Mesenchymal stem cell (in vitro differentiated cells and primary cell): ENCODE measurements at regions not wholly inside any gene's neighbourhood (a gene's known extent, or its start where the extent isn't known, plus 50 kb on each side); places are given as distances from the start of the nearest gene placed in this dataset.

Source experiments
- DNase-seq: peaks from one replicate; pipeline ENCODE4 v3.0.0-alpha.2; 2013
- H2AFZ ChIP-seq: one replicate; pipeline ENCODE4 v1.6.1; 2013; ENCODE audit warnings: low read depth, mild to moderate bottlenecking, control low read depth, inconsistent platforms, low read length, moderate library complexity
- H2AK5ac ChIP-seq: 2 replicates; pipeline ENCODE4 v1.6.1; 2013; ENCODE audit warnings: low read length, moderate library complexity, mild to moderate bottlenecking, inconsistent platforms; ENCODE audit not compliant: severe bottlenecking
- H2BK120ac ChIP-seq: one replicate; pipeline ENCODE4 v1.6.1; 2013; ENCODE audit warnings: low read depth, mild to moderate bottlenecking, inconsistent platforms, low read length, moderate library complexity
- H2BK12ac ChIP-seq, 2 experiments: one replicate each; pipeline ENCODE4 v1.6.1; 2013; ENCODE audit warnings: inconsistent platforms in 2 of 2, low read length in 2 of 2, mild to moderate bottlenecking in 2 of 2, moderate library complexity in 2 of 2, control low read depth in 1 of 2
- H2BK15ac ChIP-seq: one replicate; pipeline ENCODE4 v1.6.1; 2013; ENCODE audit warnings: mild to moderate bottlenecking, low read depth, inconsistent platforms; ENCODE audit not compliant: poor library complexity, severe bottlenecking
- H2BK5ac ChIP-seq: 2 replicates; pipeline ENCODE4 v1.6.1; 2013; ENCODE audit warnings: low read depth, mild to moderate bottlenecking, low read length, control low read depth, inconsistent platforms; ENCODE audit not compliant: poor library complexity, severe bottlenecking
- H3K14ac ChIP-seq, 2 experiments: one replicate each; pipeline ENCODE4 v1.6.1; 2013; ENCODE audit warnings: inconsistent platforms in 2 of 2, low read length in 2 of 2, control low read depth in 1 of 2, mild to moderate bottlenecking in 1 of 2, moderate library complexity in 1 of 2
- H3K18ac ChIP-seq, 2 experiments: one replicate each; pipeline ENCODE4 v1.6.1; 2013; ENCODE audit warnings: inconsistent platforms in 2 of 2, low read length in 2 of 2, control low read depth in 1 of 2, low read depth in 1 of 2, mild to moderate bottlenecking in 1 of 2
- H3K23ac ChIP-seq, 2 experiments: one replicate each; pipeline ENCODE4 v1.6.1; 2013; ENCODE audit warnings: inconsistent platforms in 2 of 2, low read length in 2 of 2, mild to moderate bottlenecking in 2 of 2, moderate library complexity in 2 of 2, control low read depth in 1 of 2
- H3K27ac ChIP-seq: 2 replicates; pipeline ENCODE4 v1.5.1; 2013; ENCODE audit warnings: mild to moderate bottlenecking, moderate library complexity, low read length, control low read depth, inconsistent platforms; ENCODE audit not compliant: poor library complexity, severe bottlenecking
- H3K27me3 ChIP-seq, 2 experiments: 2 replicates each; pipeline versions ENCODE4 v1.6.1 to v1.7.0; 2013; ENCODE audit warnings: low read length in 2 of 2, mild to moderate bottlenecking in 2 of 2, moderate library complexity in 2 of 2, control low read depth in 1 of 2, inconsistent platforms in 1 of 2; ENCODE audit not compliant: control insufficient read depth in 1 of 2, insufficient read depth in 1 of 2
- H3K36me3 ChIP-seq, 2 experiments: 2 replicates each; pipeline versions ENCODE4 v1.6.1 to v1.7.0; 2013; ENCODE audit warnings: low read length in 2 of 2, control low read depth in 1 of 2, inconsistent platforms in 1 of 2, low read depth in 1 of 2, mild to moderate bottlenecking in 1 of 2; ENCODE audit not compliant: insufficient read depth in 2 of 2, control insufficient read depth in 1 of 2
- H3K4ac ChIP-seq, 2 experiments: one replicate each; pipeline ENCODE4 v1.6.1; 2013; ENCODE audit warnings: inconsistent platforms in 2 of 2, low read length in 2 of 2, mild to moderate bottlenecking in 2 of 2, moderate library complexity in 2 of 2, control low read depth in 1 of 2, low read depth in 1 of 2
- H3K4me1 ChIP-seq: 2 replicates; pipeline ENCODE4 v1.6.1; 2013; ENCODE audit warnings: low read depth, low read length, control low read depth; ENCODE audit not compliant: control insufficient read depth, insufficient read depth
- H3K4me2 ChIP-seq: 2 replicates; pipeline ENCODE4 v1.6.1; 2013; ENCODE audit warnings: low read length, mild to moderate bottlenecking, inconsistent platforms; ENCODE audit not compliant: poor library complexity, severe bottlenecking
- H3K4me3 ChIP-seq, 2 experiments: 2 replicates each; pipeline versions ENCODE4 v1.5.1 to v1.7.0; 2013; ENCODE audit warnings: low read length in 2 of 2, mild to moderate bottlenecking in 2 of 2, control low read depth in 1 of 2, low read depth in 1 of 2; ENCODE audit not compliant: insufficient read depth in 1 of 2
- H3K79me1 ChIP-seq: replicated peaks from 2 replicates; pipeline ENCODE4 v1.6.1; 2013; ENCODE audit warnings: mild to moderate bottlenecking, control low read depth, low read length, inconsistent platforms; ENCODE audit not compliant: poor library complexity, severe bottlenecking
- H3K9ac ChIP-seq: 2 replicates; pipeline ENCODE4 v1.7.0; 2013; ENCODE audit warnings: mild to moderate bottlenecking, low read length, moderate library complexity
- H3K9me3 ChIP-seq: 2 replicates; pipeline ENCODE4 v1.7.0; 2013; ENCODE audit warnings: mild to moderate bottlenecking, low read length; ENCODE audit not compliant: control insufficient read depth
- H4K8ac ChIP-seq: one replicate; pipeline ENCODE4 v1.6.1; 2013; ENCODE audit warnings: inconsistent platforms, mild to moderate bottlenecking, low read length, moderate library complexity
- H4K91ac ChIP-seq: one replicate; pipeline ENCODE4 v1.6.1; 2013; ENCODE audit warnings: mild to moderate bottlenecking, low read length, inconsistent platforms
- WGBS: methylation state at CpG from one replicate; pipeline ENCODE4 v1.1.7; 2013; ENCODE audit warnings: mixed read lengths; 5-methylcytosine and 5-hydroxymethylcytosine counted together

DNA sequence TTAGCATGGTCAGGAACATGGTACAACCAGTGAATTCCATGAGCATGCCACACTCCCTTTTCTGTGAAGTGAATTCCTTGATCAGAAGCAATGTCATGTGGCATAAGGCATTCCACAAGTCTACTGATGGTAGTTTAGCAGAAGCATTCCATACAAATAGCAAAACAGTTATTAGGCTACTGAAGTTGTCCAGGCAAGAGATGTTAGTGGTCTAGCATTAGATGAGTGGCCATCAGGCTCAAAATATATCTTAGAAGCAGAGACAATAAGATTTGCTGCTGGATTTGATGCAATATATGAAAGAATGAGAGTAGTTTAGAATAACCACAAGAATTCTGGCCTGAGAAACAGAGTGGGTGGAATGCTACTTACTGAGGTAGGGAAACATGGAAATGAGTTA lies 355.3 kb upstream of the NRXN1 start:
- H4K91ac ChIP-seq: no peak overlapping the region
- H2BK12ac ChIP-seq: no peak overlapping the region
- H3K36me3 ChIP-seq: no peaks in the 10 kb centered on the region
- H2AFZ ChIP-seq: no peak overlapping the region
- no peak overlapping the region for H2BK120ac ChIP-seq
- no peaks in the 10 kb centered on the region for H3K79me1 ChIP-seq
- no peak overlapping the region for H3K4ac ChIP-seq
- H3K4me3 ChIP-seq: no peak overlapping the region
- H3K23ac ChIP-seq: no peak overlapping the region
- no peaks in the 10 kb centered on the region for H3K4me1 ChIP-seq
- peaks cover 11% of the 10 kb centered on the region for H3K9me3 ChIP-seq
- no peak overlapping the region for H3K9ac ChIP-seq
- no peak overlapping the region for H3K4me2 ChIP-seq
- H2BK5ac ChIP-seq: no peak overlapping the region
- no peak overlapping the region for H3K14ac ChIP-seq
- no peak overlapping the region for H2BK15ac ChIP-seq
- no peak overlapping the region for H4K8ac ChIP-seq
- H2AK5ac ChIP-seq: no peak overlapping the region
- H3K18ac ChIP-seq: no peak overlapping the region
- DNase-seq: peak; percentile 19
- H3K27me3 ChIP-seq: no peaks in the 10 kb centered on the region
- H3K27ac ChIP-seq: peak overlapping the region; percentile 59

- no peak overlapping the region for H3K4me2 ChIP-seq
- H4K8ac ChIP-seq: no peak overlapping the region
- no peaks in the 10 kb centered on the region for H3K79me1 ChIP-seq
- no peak overlapping the region for H2BK120ac ChIP-seq
- H3K14ac ChIP-seq: no peak overlapping the region
- no peak overlapping the region for H3K4ac ChIP-seq
- H3K27ac ChIP-seq: no peak overlapping the region
- DNase-seq: no peak
- no peak overlapping the region for H3K18ac ChIP-seq
- H2AFZ ChIP-seq: no peak overlapping the region
- H2BK15ac ChIP-seq: no peak overlapping the region
- no peak overlapping the region for H2BK12ac ChIP-seq
- H3K27me3 ChIP-seq: no peaks in the 10 kb centered on the region
- H4K91ac ChIP-seq: no peak overlapping the region
- H3K4me1 ChIP-seq: no peaks in the 10 kb centered on the region
- H3K36me3 ChIP-seq: no peaks in the 10 kb centered on the region
- no peak overlapping the region for H3K4me3 ChIP-seq
- H3K9me3 ChIP-seq: peaks cover 16% of the 10 kb centered on the region
- H3K23ac ChIP-seq: no peak overlapping the region
- no peak overlapping the region for H2AK5ac ChIP-seq
- no peak overlapping the region for H2BK5ac ChIP-seq
- no peak overlapping the region for H3K9ac ChIP-seq
Measured at GRCh38 chr2:51379997-51380396, 348.1 kb upstream of the NRXN1 start.

DNA sequence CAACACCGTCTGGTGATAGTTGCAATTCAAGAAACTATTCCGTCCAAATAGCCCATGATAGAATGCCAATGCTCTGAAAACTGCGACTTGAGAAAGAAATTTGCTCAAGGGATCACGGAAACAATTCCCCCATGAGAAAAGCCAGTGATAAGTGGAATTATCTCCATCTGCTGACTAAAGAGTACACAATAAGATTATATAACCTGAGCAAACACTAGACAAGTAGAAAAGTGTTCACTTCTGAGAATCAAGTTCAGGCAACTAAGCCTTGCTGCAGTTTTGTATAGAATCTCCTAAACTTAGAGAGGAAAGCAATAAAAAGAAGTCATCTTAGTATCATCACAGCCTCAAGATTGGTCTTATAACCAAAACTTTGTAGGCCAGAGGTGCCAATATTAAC lies 336.3 kb upstream of the NRXN1 start:
- no peaks in the 10 kb centered on the region for H3K79me1 ChIP-seq
- 98% methylated on average over 4 of the region's 4 CpGs for WGBS
- H3K23ac ChIP-seq: no peak overlapping the region
- no peaks in the 10 kb centered on the region for H3K4me1 ChIP-seq
- no peaks in the 10 kb centered on the region for H3K27me3 ChIP-seq
- H2BK12ac ChIP-seq: no peak overlapping the region
- no peak overlapping the region for H3K18ac ChIP-seq
- H3K9ac ChIP-seq: no peak overlapping the region
- no peak overlapping the region for H3K27ac ChIP-seq
- H3K9me3 ChIP-seq: peaks cover 5% of the 10 kb centered on the region
- H2BK15ac ChIP-seq: no peak overlapping the region
- no peak overlapping the region for H4K8ac ChIP-seq
- no peak overlapping the region for H2BK120ac ChIP-seq
- no peak overlapping the region for H2AK5ac ChIP-seq
- DNase-seq: no peak
- H2AFZ ChIP-seq: no peak overlapping the region
- no peak overlapping the region for H2BK5ac ChIP-seq
- H3K4ac ChIP-seq: no peak overlapping the region
- H4K91ac ChIP-seq: no peak overlapping the region
- H3K14ac ChIP-seq: no peak overlapping the region
- H3K36me3 ChIP-seq: no peaks in the 10 kb centered on the region
- no peak overlapping the region for H3K4me3 ChIP-seq
- no peak overlapping the region for H3K4me2 ChIP-seq

GRCh38 chr2:51350100-51350499 lies 318.2 kb upstream of the NRXN1 start:
- H4K91ac ChIP-seq: no peak overlapping the region
- no peaks in the 10 kb centered on the region for H3K4me1 ChIP-seq
- H2AK5ac ChIP-seq: no peak overlapping the region
- no peak overlapping the region for H3K14ac ChIP-seq
- H2BK5ac ChIP-seq: no peak overlapping the region
- no peak overlapping the region for H3K9ac ChIP-seq
- no peaks in the 10 kb centered on the region for H3K79me1 ChIP-seq
- no peak overlapping the region for H3K23ac ChIP-seq
- no peak overlapping the region for H2BK12ac ChIP-seq
- H3K9me3 ChIP-seq: no peaks in the 10 kb centered on the region
- no peak overlapping the region for H2BK15ac ChIP-seq
- H3K36me3 ChIP-seq: no peaks in the 10 kb centered on the region
- H3K4me2 ChIP-seq: no peak overlapping the region
- no peak overlapping the region for H3K27ac ChIP-seq
- no peak overlapping the region for H2AFZ ChIP-seq
- H4K8ac ChIP-seq: no peak overlapping the region
- no peak overlapping the region for H2BK120ac ChIP-seq
- WGBS: no CpG with 5 or more reads among the region's 1 CpG
- no peak overlapping the region for H3K4me3 ChIP-seq
- no peak overlapping the region for H3K4ac ChIP-seq
- no peak overlapping the region for H3K18ac ChIP-seq
- DNase-seq: peak; percentile 27
- H3K27me3 ChIP-seq: no peaks in the 10 kb centered on the region
